ENCODE measurements at regions not wholly inside any gene's neighbourhood (a gene's known extent, or its start where the extent isn't known, plus 50 kb on each side); places are given as distances from the start of the nearest gene placed in this dataset.

DNA sequence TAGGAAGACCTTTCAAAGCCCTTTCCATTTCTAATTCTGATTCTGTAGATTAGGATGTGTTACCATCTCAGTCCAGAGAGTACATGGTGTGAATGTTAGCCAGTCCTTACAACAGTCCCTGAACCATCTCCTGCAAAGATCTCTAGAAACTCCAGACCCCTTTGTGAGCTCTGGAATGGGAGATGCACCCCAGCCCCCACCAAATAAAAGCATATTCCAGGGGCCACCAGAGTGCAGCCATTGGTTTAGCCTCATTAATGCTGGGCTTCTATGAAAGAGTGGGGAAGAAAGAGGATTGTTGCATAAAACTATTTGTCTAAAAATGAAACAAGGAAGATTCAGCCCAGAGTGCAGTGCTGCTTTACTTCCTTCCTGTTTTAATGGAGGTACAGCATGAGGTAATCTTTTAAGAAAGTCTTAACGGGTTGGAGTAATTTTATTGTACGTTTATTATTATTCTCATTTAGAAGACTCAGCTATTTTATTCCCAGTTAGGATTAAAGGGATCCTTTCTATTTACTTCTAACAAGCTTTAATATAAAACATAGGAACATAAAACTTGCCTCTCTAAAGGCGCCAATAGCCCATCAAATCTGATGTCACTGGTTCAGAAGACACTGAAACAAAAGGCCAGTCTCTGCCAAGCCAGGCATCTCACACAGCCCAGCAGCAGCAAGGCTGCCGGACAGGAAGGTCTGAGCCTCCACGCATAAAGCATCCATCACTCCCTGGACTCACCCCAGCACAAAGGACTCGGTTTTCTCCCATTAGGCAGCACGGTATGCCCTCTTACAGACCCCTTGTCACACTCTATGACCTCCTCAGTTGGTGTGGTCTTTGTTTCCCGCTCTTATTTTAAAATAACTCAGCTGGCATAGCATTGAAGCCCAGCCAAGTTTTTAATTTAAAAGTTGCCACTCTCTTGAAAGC is 203.9 kb upstream of the BLID start:
- DNase-seq (ENCODE audit: low spot score), result no peak
- no peak for FAIRE-seq

DNA sequence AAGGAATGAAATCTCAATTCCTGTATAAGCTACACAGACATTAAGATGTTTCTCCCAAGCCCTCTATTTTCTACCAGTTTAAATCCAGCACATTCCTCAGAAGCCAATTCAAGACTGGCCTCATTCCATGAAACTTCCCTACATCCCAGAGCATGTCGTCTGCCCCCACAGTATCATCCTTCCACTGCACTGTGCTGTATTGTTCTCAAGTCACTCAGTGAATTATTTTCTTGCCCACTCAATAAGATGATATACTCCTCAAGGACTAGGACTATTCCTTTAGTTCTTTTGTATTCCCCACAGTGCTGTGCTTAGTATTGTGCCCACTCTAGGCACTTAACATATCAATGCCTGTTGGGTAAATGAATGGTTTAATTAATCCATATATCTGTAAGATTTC is 203.1 kb upstream of the BLID start:
- FAIRE-seq, result no peak
- no peak for DNase-seq (ENCODE audit: low spot score)

DNA sequence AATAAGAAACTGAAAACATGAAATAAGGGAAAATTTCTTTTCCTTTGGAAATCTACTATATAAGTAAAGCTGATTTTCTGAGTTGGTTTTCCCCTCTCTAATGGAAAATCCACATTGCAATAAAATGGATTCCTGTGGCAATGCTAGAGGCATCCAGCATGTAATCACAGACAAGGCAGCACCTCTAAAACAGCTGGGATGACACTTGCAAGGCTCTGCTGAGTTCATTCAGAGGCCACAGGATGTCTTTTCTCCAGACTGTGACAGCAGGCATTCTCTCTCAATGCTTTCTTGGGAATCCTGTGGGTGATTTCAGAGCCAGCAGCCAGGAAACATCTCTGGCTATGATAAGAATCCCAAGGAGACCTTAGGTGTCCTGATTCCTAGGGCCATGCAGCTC is 201.3 kb upstream of the BLID start:
- DNase-seq (ENCODE audit: low spot score), result no peak
- FAIRE-seq, result no peak

DNA sequence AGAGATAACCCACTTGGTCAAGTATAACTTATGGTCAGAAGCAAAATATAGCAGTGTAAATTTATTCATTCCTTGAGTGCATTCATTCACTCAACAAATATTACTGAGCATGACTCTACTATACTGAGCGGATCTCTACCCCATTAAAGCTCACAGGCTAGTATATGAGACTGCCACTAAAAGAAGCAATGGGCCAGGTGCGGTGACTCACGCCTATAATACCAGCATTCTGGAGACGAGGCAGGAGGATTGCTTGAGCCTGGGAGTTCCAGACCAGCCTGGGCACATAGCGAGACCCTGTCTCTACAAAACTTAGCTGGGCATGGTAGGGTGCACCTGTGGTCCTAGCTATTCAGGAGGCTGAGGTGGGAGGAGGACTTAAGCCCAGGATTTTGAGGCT is 197.6 kb upstream of the BLID start:
- FAIRE-seq (no peak), DNase-seq (ENCODE audit: low spot score) (no peak)

DNA sequence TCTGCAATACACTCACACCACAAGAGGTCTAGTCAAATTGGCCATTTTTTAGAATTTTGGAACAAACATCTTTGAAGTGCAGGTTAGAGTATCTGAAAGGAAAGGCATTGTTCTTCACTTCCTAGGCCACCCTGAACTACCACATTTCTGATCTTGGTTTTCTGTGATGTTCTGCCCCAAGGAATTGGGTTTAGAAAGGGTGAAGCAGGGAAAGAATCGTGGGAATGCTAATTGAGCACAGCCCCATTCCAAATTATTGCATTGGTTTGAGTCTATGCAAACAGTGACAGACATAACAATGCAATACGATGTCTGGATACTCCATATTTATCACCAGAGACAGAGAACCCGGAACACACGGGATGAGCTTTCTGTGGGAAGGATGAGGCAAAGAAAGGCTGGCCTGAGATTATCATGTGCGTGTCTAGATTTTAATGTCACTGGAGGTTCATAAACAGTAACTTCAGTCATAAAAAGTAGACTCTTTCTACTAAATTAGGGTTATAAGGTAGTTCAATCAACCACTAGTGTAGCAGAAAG is 195.3 kb upstream of the BLID start:
- no peak for FAIRE-seq

DNA sequence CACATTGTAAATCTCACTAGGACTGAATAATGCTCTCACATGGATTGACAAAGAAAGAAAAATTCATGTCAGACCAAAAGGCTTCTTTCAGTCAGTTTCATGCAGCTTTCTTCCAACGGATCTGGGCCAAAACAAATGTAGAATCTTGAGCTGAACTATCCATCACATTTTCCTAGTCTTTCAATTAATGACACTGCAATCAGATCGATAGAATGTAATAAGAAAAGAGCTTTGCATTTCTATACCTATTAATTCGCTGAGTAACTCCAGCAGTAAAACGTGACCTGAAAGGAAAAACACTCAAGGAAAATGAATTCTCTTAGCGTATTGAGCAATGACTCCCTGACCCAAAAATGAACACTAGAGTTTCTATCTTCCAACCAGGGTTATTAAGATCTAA is 194.8 kb upstream of the BLID start:
- no peak for FAIRE-seq
- no peak for DNase-seq (ENCODE audit: low spot score)

More for the DNA sequence above, 195.3 kb upstream of the BLID start:
- no peak for DNase-seq (ENCODE audit: low spot score)

DNA sequence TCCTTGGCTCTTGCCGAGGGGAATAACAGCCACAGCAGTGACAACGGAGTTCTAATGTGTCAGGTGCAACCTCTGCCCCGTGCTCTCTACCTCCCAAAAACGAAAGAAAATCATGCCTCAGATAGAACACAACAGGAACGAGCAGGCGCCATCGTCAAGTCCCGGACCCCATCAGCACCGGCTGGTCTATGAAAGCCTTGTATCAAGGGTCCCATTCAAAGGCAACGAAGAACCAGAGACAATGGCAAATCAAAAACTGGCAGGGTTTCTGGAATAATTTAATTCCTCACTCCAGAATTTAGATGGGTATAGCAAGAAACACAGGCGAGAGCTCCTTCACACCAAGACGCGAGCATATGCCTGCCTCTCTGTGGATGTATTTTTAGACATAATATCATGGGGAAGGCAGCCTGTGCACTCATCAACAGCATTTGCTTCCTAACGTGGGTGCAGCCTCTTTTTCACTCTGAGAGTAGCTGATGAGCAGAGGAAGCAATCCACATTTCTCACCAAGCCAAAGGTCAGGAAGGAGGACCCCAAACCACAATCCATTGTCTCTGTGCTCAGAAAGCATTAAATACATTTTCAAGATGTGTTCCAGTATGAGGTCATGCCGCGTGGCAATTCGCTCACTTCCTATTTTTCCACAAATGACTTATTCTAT is 193.4 kb upstream of the BLID start:
- DNase-seq (ENCODE audit: low spot score) (no peak), FAIRE-seq (no peak)

DNA sequence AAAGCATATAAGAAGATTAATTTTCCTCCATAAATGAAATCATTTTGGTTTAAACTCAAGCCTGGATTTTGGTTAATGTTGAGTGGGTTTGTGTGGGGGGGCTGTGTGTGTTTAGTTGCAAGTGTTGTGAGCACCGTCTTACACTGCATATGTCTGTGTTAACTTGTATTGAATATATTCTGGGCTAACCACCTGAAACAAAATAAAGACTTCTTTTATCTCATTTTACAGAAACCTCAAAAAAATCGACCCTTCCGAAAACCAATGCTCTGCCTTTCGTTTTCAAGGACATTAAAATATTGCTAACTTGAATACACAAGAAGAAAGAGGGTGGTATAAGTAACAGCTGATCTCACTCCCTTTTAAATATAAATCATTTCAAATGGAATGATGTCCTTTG is 192.2 kb upstream of the BLID start:
- no peak for FAIRE-seq

DNA sequence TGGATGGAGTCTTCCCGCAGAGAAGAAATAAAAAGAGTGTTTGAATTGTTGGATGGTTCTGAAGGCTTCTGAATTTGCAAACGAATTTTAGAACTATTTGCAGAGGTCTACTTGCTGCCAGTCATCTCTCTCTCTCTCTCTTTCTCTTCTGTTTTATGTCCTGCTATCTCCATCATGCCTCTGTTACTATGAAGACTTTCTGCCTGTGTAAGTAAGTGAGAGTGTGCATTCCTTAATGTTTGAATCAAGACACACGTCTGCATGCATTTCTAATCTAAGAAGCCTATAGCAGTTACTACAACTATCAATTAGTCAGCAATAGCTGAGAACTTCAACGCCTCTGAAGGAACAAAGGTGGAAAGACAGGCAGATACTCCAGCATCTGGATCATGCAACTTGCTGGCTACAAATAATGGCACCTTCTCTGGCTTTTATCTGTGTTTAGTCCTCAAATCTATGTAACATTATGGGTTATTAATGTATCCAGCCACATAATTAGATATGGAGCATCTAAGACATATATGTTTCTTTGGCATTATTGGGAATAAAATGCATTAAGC is 191.5 kb upstream of the BLID start:
- DNase-seq (ENCODE audit: low spot score), result no peak

More for the DNA sequence above, 192.2 kb upstream of the BLID start:
- DNase-seq (ENCODE audit: low spot score), result no peak

DNA sequence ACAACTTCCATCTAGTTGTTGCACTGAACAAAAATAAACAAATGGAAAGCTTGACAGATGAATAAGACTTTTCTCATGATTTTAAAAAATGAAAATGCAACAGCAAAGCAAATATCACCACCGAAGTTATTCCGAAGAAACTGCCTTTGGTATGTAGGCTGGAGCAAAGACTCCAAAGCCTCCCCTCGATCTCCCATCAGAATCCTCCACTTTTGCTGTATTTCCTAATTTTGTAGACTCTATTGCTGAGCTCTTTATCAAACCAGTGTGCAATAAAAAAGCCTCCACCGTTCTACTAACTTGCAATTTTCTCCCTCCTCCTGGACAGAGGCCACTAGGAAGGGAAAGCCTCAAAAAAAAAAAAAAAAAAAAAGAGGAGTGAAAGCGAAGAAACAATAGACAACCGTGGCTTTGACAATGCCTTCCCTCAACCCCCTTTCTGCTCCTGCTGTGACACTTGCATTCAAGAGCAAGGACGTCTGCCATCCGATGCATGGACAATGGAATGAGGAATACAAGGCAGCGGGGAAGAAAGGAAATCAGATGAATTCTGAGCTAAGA is 190.9 kb upstream of the BLID start:
- FAIRE-seq, result no peak
- no peak for DNase-seq (ENCODE audit: low spot score)

More for the DNA sequence above, 191.5 kb upstream of the BLID start:
- no peak for FAIRE-seq

DNA sequence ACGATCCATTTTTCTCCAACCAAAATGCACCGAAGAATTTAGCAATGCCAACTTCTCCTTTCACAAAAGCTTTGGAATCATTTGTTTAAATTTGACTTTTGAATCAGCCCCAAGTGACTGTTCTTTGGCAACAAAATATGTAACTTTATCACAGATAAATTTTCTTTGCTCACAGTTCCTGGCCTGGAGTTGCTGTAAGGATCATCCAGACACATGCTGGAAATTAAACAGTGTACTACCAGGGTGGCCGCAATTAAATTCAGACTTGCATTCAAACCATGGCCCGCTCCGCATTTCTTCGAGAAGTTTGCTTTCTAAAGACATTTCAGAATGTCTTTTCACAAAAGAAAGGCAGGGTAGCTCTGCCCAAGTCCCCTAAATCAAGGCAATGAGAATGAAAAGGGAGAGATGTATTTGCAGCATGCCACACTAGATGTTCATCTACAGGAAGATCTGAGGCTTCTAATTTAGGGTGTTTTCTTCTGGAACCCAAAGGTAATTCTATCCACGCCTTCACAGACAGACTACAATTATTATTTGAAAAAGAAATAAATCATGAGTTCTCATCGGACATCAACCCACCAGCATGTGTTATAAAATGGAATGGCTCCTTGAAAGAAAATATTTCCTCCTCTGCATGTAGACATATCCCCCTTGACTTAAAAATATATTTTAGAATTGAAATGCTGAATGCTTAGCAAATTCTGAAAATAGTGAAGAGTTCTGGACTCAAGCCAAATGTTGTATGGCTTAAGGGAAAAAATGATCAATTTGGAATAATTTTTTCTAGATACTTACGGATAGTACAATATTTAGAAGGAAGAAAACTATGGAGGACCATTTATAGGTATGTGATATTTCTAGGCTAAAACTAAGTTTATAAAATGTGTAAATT is 189.7 kb upstream of the BLID start:
- FAIRE-seq (no peak), DNase-seq (ENCODE audit: low spot score) (no peak)

DNA sequence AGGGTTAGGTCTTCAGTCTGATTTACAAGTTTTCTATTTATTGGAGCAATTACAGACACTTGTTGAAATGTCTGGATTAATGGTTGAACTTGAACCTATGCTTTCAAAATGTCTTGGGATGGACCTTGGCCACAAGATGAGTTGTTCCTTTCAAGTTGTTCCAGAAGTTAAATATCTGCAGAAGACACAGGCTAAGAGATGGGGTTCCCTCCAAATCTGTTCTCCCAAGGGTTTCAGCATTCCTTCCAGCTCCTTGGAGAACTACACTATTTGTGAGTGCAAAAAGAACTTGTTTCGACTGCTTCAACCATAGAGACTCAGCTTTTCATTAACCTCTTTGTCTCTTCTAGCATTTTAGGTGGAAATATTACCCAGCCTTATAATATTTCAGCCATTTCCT is 189.0 kb upstream of the BLID start:
- DNase-seq (ENCODE audit: low spot score) (no peak), FAIRE-seq (no peak)

DNA sequence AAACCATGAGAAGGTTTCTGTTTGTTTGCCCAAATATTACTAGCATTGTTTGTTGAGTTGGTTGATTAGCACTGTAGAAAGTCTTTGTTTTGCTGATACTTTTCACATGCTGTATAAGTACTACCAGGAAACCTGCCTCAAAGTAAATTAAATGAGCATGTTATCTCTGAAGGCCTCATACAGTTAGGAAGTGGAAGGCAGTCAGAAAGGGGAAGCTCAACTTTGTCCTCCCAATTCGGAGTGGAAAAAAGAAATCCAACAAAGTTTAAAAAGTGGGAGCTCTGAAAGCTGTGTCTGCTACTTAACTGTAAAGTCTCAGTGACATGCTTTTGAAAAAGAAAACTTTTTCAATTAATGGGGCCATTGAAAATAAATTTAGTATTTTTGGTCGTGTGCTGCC is 188.3 kb upstream of the BLID start:
- DNase-seq (ENCODE audit: low spot score) (no peak), FAIRE-seq (no peak)

DNA sequence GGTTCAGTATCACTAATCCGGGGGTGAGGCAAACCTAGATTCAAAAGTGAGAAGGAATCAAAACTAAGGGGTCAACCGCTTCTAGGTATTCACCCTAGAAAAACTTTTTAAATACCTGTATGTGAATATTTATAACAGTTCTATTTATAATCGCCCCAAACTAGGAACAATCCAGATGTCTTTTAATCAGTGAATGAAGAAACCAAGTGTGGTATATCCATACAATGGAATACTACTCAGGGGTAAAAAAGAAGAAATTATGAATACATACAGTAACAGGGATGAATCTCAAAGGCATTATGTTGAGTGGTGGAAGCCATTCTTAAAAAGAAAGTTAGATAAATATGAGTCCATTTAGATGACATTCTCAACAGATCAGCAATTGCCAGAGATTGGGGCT is 178.0 kb upstream of the BLID start:
- no peak for DNase-seq (ENCODE audit: low spot score)
- no peak for FAIRE-seq

DNA sequence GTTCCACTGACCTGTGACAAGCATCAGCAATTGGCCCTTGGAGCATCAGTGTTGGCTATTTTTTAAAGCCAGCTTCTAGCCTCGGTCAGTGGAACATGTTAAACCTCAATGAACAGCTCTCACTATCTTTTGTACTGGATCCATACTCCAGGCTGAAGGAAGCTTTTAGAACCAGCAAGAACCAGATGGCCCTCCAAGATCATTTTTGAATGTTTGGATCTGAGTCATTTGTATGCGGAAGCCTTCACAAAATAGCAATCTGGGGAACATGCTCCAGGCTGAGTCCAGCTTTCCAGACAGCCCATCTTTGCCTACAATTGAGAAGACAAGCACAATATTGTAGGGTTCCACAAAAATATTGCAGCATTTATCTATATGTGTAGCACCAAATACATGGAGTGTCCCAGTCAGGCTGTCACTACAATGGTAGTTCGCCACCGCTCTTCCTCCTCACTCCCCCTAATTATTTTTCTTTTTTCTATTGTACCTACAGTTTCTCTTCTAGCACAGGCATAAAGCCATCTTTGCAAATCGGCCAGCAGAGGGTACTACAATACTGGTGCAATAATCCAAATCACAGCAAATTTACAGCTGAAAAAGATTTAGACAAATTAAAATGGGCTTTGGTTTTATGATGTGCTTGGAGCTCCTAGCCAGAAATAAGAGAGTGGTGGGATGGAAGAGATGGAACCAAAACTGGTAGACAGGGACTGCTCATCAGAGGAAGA is 177.4 kb upstream of the BLID start:
- DNase-seq (ENCODE audit: low spot score), result no peak

DNA sequence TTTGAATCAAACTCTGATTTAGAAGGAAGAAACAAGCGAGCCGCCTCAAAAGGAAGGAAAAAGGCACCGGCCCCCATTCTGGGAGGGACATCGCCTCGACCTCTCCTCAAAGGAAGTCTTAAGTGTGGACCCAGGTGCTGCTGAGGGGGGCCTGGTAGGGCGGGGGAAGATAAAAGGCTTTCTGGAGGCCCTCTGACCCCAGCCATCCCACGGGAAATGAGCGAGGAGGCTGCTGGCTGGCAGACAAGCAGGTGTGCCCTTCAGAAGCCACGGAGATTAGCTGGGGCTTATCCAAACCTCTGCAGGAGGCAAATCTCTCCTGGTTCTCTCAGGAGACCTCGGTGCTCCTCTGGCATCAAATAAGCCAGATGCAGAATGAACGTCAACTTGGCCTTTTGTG is 171.4 kb upstream of the BLID start:
- no peak for FAIRE-seq

More for the DNA sequence above, 177.4 kb upstream of the BLID start:
- no peak for FAIRE-seq

DNA sequence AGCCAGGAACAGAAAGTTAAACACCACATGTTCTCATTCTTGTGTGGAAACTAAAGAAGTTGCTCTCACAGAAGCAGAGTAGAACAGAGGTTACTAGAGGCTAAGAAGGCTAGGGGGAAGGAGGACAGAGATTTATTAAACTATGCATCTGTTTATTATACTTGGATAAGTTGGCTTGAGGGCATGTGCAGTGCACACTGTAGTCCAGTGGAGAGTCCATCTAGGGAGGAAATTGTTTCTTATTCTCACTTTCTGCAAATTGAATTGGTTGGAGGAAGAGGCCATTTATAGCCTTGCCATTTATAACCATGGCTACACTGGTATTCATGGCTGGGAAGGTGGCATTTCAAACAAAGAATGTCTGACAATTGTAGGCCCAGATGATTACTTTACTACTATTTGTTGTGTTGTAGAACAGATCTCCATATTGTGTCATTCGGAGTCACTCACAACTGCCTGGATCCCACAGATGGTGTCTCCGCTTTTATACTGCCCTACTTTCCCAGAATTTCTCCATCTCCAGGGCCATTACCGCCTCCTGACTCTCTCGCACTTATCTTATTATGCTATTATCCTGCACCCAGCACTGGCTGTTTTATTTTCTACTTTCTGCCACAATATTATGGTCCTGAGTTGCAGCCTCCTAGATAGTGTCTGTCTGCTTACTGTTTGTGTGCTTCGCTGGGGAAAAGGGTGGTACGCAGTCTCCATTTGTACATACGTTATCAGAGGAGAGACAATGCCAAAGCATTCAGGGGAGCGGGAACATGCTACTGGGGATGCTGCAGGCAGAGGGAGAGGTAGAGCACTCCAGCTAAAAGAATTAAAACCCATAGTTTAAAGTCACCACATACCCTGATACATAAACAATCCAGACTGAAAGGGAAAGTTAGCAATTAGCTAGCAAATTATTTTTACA is 169.3 kb upstream of the BLID start:
- FAIRE-seq (no peak), DNase-seq (ENCODE audit: low spot score) (no peak)

More for the DNA sequence above, 171.4 kb upstream of the BLID start:
- DNase-seq (ENCODE audit: low spot score), result no peak

DNA sequence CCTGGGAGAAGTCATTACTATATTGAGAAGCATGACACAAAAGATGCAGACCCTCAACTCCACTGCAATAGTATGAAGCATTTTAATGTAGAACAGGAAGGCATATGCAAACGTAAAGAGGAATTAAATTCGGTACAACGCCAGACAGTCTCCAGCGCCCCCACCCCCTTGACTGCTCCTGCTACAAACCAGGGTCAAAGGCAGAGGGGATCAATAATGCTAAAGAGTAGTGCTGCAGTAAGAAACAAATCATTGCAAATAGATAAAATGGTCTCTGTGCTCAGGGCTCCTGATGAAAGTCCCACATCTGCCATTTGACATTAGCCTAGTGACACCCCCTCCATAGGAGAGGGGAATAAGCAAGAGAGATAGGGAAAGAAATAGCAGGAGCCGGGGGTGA is 164.9 kb upstream of the BLID start:
- FAIRE-seq, result no peak
- no peak for DNase-seq (ENCODE audit: low spot score)

DNA sequence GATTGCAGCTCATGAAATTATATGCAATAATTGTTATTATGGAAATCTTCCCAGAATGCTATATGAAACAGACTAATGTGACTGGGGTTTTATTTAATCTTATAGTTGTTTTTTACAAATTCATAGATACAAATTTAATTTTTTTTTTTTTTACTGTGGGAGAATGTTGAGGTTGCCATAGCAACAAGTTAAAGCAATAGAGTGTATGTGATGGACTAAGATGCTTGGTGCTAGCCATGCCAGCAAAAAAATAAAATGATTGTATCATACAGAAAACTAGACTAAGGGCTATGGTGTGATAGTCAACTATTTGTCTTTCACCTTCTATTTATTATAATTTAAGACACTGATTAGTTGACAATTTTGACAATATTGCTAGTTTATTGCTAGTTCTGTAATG is 163.2 kb upstream of the BLID start:
- FAIRE-seq (no peak), DNase-seq (ENCODE audit: low spot score) (no peak)

Measured in urothelium cell line (cell line).